ENCODE measurements at regions not wholly inside any gene's neighbourhood (a gene's known extent, or its start where the extent isn't known, plus 50 kb on each side); places are given as distances from the start of the nearest gene placed in this dataset.
A peak's percentile ranks its signal among the peaks of the same experiment; 100 is the strongest.
"Not testable (repeated sequence)": the region's sequence is repeated elsewhere in the genome, so short reads cannot be mapped to it uniquely, and the experiment has no call there.

GRCh38 chr10:84571146-84571545 lies 242.8 kb downstream of the CCSER2 start:
- no peak for DNase-seq (ENCODE audit: low read depth in 2 of 3, low spot score in 2 of 3)

GRCh38 chr10:84574102-84574501 lies 245.7 kb downstream of the CCSER2 start:
- no peak for DNase-seq (ENCODE audit: low read depth in 2 of 3, low spot score in 2 of 3)

DNA sequence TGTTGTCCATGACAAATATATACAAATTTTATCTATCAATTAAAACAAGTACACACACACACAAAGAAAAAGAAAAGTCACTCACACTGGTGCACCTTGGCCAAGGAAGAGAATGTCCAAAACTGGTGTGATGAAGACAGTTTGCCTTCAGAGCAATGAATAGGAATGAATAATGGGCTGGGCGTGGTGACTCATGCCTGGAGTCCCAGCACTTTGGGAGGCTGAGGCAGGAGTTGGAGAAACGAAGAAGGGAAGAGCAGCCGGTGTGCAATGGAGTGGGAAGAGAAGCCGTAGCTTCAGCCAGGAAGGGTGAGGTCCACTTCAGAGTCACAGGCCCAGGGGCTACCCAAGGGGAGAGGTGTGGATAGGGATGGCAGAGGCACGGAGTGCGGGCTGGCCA lies 253.6 kb downstream of the CCSER2 start:
- no peak for DNase-seq (ENCODE audit: low read depth in 2 of 3, low spot score in 2 of 3)

DNA sequence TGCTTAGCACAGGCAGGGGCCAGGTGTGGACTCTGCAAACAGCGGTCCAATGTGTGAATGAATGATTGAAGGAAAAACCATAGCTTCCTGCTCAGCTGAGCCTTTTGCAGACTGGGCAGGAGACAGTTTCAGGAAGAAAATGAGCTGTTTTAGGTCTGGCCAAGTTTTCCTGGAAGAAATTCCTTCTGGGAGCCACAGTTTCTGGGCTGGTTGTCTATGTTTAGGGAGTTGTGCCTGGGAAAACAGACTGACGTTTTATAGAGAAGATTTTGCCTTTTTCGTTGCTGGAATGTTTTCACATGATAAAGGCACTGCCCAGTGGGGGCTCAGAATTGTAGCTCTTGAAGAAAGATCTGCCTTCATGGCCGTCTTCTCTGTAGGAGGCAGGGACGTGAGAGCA lies 255.1 kb downstream of the CCSER2 start:
- DNase-seq (ENCODE audit: low read depth in 2 of 3, low spot score in 2 of 3): no peak

GRCh38 chr10:84587789-84588188 lies 259.4 kb downstream of the CCSER2 start:
- DNase-seq (ENCODE audit: low read depth in 2 of 3, low spot score in 2 of 3): no peak

DNA sequence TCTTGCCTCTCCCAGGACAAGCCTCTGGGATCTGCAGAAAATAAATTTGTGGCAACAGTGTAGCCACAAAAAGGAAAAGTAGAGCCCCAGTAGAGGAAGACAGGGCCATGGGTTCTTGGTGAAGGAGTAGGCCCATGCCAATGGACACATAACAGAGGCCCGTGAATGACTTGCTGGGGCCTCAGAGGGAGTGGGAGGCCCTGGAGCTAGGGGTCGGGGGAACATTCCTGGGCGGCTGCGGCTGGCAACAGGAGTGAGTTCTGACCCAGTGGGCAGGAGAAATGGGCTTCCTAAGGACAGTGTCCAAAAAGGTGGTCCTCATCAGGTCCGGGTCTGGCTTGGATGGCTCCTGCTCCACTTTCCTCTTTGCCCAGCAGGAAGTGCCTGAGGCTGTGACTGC lies 260.0 kb downstream of the CCSER2 start:
- DNase-seq (ENCODE audit: low read depth in 2 of 3, low spot score in 2 of 3): no peak

GRCh38 chr10:84588971-84589370 lies 260.6 kb downstream of the CCSER2 start:
- DNase-seq (ENCODE audit: low read depth in 2 of 3, low spot score in 2 of 3): no peak

DNA sequence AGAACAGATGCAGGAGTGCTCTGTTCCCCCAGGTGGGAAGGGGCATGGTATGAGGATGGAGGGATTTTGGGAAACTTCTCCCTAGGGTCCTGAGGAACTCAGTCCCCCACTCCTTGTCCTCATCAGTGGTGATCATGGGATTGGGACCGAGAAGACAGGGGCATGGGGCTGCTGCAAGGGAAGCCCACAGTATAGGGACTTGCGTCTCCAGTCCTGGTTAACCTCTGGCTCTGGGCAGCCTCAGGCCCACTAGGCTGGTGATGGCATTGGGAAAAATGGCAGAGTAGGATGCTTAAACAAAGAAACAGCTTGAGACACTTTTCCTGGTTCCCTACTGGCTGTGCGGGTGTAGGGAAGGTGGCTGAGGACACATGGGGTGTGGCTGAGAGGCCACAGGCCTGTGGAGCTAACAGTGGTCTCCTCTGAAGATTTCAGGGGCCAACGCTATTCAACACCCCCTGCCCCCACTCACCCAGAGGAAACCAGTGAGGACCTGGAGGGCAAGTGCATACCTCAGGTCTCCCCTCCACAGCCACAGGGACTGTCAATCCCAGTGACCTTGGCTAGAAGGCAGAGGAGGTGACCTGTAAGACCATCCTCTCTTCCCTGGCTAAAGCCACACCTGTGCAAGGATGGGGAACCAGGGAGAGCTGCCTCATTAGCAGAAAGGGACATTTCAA lies 261.3 kb downstream of the CCSER2 start:
- no peak for DNase-seq (ENCODE audit: low read depth in 2 of 3, low spot score in 2 of 3)

GRCh38 chr10:84590327-84591193 lies 262.2 kb downstream of the CCSER2 start:
- no peak for DNase-seq (ENCODE audit: low read depth in 2 of 3, low spot score in 2 of 3)

GRCh38 chr10:84593506-84593905 lies 265.1 kb downstream of the CCSER2 start:
- no peak for DNase-seq (ENCODE audit: low read depth in 2 of 3, low spot score in 2 of 3)

DNA sequence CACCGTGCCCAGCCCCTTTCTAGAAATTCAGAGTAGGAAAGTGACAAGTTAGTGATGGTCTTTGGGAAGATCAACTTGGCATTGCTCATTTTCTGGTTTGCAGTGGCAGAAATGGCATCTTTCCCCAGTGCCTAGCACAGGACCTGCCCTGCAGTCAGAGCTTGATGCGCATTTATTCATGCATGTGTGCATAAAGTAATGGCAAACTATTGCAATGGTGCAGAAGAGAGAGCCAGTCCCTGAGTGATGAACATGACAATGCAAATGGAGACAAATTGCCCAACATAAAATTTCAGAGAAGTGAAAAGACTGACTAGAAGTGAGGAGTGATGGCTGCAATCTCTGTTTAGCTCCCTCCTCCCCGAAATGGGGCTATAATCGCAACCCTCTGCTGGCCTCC lies 268.2 kb downstream of the CCSER2 start:
- DNase-seq (ENCODE audit: low read depth in 2 of 3, low spot score in 2 of 3): no peak

DNA sequence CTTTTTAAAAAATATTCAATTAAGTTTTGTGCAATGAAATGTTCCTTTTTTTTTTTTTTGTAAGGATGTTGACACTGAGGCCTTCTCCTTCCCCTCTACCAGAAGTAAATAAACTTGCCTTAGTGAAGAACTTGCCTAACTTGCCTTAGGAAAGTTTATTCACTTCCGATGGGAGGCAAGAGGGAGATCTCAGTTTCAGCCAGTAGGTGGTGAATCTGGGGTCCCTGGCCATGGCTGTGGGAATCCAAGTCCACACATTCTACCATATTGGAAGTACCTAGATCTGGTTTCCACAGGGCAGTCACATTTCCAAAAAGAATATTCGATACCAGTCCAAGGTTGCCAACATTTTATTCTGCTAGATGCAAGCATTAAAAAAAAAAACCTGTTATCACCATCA lies 270.9 kb downstream of the CCSER2 start:
- no peak for DNase-seq (ENCODE audit: low read depth in 2 of 3, low spot score in 2 of 3)

- DNase-seq (ENCODE audit: low read depth in 2 of 3, low spot score in 2 of 3): no peak
Measured at GRCh38 chr10:84600947-84601346, 272.6 kb downstream of the CCSER2 start.

DNA sequence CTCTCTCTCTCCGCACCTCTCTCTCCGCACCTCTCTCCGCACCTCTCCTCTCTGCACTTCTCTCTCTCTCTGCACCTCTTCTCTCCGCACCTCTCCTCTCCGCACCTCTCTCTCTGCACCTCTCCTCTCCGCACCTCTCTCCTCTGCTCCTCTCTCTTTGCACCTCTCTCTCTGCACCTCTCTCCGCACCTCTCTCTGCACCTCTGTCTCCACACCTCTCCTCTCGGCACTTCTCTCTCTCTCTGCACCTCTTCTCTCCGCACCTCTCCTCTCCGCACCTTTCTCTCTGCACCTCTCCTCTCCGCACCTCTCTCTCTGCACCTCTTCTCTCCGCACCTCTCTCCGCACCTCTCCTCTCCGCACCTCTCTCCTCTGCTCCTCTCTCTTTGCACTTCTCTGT lies 274.2 kb downstream of the CCSER2 start:
- DNase-seq (ENCODE audit: low read depth in 2 of 3, low spot score in 2 of 3): not testable (repeated sequence)

DNA sequence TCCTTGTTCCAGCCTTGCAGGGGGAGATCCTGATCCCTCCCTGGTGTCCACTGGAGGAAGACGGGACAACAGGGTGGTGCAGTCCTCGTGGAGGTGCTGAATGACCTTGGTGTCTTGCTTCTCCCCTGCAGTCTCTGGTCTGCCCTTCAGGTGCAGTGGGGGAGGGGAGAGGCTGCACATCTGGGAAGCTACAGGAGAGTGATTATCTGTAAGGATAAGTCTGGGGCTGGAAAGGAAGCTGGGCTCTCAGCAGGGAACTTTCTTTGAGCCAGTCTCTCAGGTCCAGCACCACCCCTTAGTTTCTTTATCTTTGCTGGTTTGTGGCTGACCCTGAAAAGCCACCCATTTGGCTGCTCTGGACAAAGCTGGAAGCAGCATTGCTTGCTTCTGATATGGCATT lies 275.6 kb downstream of the CCSER2 start:
- no peak for DNase-seq (ENCODE audit: low read depth in 2 of 3, low spot score in 2 of 3)

GRCh38 chr10:84605802-84606201 lies 277.4 kb downstream of the CCSER2 start:
- DNase-seq (ENCODE audit: low read depth in 2 of 3, low spot score in 2 of 3): no peak

DNA sequence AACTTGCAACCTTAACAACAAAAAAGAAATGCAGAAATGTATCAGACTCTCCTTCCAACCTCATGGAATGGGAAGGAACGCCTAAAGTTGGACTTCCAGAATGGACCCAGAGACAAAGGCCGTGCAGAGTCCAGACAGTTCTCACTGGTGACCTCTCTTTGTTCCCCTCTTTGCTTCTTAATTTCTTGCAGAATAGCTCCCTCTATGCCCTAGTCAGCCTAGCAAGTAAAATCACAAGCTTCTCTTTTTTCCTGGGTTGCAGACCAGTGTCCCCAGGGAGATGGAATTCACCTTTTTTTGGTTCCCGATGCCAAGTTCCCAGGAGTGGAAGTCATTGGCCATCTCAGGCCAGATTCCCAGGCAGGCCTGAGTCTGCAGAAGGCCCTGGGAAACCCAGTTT lies 278.0 kb downstream of the CCSER2 start:
- DNase-seq (ENCODE audit: low read depth in 2 of 3, low spot score in 2 of 3): peak in 1 of 3 donors; percentile 4

DNA sequence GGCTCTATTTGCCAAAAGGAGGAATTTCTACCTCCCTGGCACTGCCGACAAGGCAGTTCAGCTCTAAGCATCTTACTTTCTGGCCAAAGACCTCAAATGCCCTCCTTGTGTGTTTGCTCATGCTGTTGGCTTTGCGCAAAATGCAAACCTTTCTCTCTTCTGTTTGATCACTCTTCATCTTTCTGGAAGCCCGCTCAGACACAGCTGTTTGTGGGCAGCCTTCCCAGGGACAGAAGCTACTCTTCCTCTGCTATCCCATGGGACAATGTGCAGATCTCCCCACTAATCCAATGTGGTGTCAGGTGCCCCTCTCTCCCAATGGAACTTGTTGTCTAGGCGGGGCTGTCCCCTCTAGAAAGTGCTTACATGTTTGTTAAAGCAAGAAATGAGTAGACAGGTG lies 278.7 kb downstream of the CCSER2 start:
- no peak for DNase-seq (ENCODE audit: low read depth in 2 of 3, low spot score in 2 of 3)

- DNase-seq (ENCODE audit: low read depth in 2 of 3, low spot score in 2 of 3): no peak
Measured at GRCh38 chr10:84607523-84607922, 279.1 kb downstream of the CCSER2 start.

DNA sequence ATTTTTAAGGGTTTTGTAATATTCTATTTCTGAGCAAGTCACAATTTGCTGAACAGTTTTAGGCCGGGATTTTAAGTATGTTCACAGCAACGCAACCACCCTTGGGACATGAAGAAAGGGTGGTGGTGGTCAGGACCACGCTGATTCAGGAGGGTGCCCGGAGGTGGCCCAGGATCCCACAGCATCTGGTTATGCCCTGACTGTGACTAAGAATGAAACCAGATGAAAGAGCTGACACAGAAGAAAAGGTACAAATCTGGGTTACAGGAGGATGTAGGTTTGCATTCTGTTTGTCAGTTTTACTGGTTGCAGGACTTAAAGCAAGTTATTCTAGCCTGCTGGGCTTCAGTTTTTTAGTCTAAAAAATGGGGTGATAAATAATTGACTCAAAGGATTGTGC lies 279.7 kb downstream of the CCSER2 start:
- no peak for DNase-seq (ENCODE audit: low read depth in 2 of 3, low spot score in 2 of 3)

GRCh38 chr10:84613336-84614021 lies 285.1 kb downstream of the CCSER2 start:
- peak in 2 of 3 donors; percentile 18 to 40 for DNase-seq (ENCODE audit: low read depth in 2 of 3, low spot score in 2 of 3)

All from hematopoietic multipotent progenitor cell (in vitro differentiated cells).